A549 (cell line): ENCODE measurements at regions not wholly inside any gene's neighbourhood (a gene's known extent, or its start where the extent isn't known, plus 50 kb on each side); places are given as distances from the start of the nearest gene placed in this dataset.

Experiments
- ATAC-seq, 2 experiments: fragments of 200-7000 bp in 1 of 2; fragments of >200 bp in 1 of 2; cut with Nextera tagmentation in 1 of 2; cut with Tn5 transposase in 1 of 2; 3 replicates each; pipeline versions ENCODE4 v1.8.0 to v1.9.1; 2018 to 2020; ENCODE audit warnings: mild to moderate bottlenecking in 1 of 2, moderate library complexity in 1 of 2
- CTCF ChIA-PET: fragments of 300-600 bp; sonication (Branson Sonifier 250); formaldehyde crosslinking; extraction: SDS; loops from one replicate; lab custom pipeline; 2021; ENCODE audit warnings: antibody characterized with exemption, inconsistent platforms; lab: Yijun Ruan, JAX
- POLR2A ChIA-PET: fragments of 350-600 bp; formaldehyde crosslinking; extraction: SDS; loops from one replicate; lab custom pipeline; 2021; ENCODE audit warnings: antibody characterized with exemption, inconsistent platforms; lab: Yijun Ruan, JAX
- DNase-seq, 2 experiments: peaks; one replicate each; pipeline versions ENCODE4 v3.0.0 to v3.0.0-alpha.2; 2011 to 2016; ENCODE audit warnings: low read depth in 1 of 2, low spot score in 1 of 2
- FAIRE-seq: peaks from 2 replicates; lab custom pipeline; 2011; peaks lifted over from hg19 to GRCh38; lab: Jason Lieb, UNC
- H3K27ac ChIP-seq, 2 experiments: fragments of >200 bp; sonication (Bioruptor Twin); formaldehyde crosslinking; 3 replicates each; pipeline ENCODE4 v1.5.1; 2016 to 2017
- H3K4me1 ChIP-seq: fragments of >200 bp; sonication (Bioruptor Twin); formaldehyde crosslinking; 3 replicates; pipeline ENCODE4 v1.6.1; 2016
- H3K4me2 ChIP-seq: fragments of >200 bp; sonication (Bioruptor Twin); formaldehyde crosslinking; 3 replicates; pipeline ENCODE4 v1.6.1; 2016
- H3K4me3 ChIP-seq: fragments of >200 bp; sonication (Bioruptor Twin); formaldehyde crosslinking; 3 replicates; pipeline ENCODE4 v1.5.1; 2016
- H3K9me3 ChIP-seq: fragments of >200 bp; sonication (Bioruptor Twin); formaldehyde crosslinking; 3 replicates; pipeline ENCODE4 v1.6.1; 2016
- CBX2 ChIP-seq: fragments of 200-600 bp; sonication (generic); IDR thresholded peaks from 2 replicates; pipeline ENCODE4 v1.6.1; 2016; ENCODE audit warnings: low read depth, mild to moderate bottlenecking, borderline replicate concordance
- CHD4 ChIP-seq: fragments of 200-600 bp; sonication (generic); IDR thresholded peaks from 2 replicates; pipeline ENCODE4 v1.6.1; 2016; ENCODE audit warnings: antibody characterized with exemption, mild to moderate bottlenecking, borderline replicate concordance
- EHMT2 ChIP-seq: fragments of 200-600 bp; sonication (generic); IDR thresholded peaks from 2 replicates; pipeline ENCODE4 v1.6.1; 2016; ENCODE audit warnings: antibody characterized with exemption, low read depth, mild to moderate bottlenecking, moderate library complexity
- ESRRA ChIP-seq: fragments of 150-350 bp; IDR thresholded peaks from 2 replicates; pipeline ENCODE4 v1.6.1; 2014; ENCODE audit warnings: mild to moderate bottlenecking, low read length, borderline replicate concordance
- FOSL2 ChIP-seq, 2 experiments: fragments of 450-650 bp in 1 of 2; fragments of >200 bp in 1 of 2; sonication (Bioruptor Twin) in 1 of 2; formaldehyde crosslinking; IDR thresholded peaks; 2 replicates each; pipeline versions ENCODE4 v1.5.0 to v1.6.1; 2016 to 2020; ENCODE audit warnings: mild to moderate bottlenecking in 1 of 2, moderate library complexity in 1 of 2
- GATA3 ChIP-seq: IDR thresholded peaks from 2 replicates; pipeline ENCODE4 v1.6.1; 2012; ENCODE audit warnings: borderline replicate concordance
- HDAC2 ChIP-seq: fragments of 200-600 bp; sonication (generic); IDR thresholded peaks from 2 replicates; pipeline ENCODE4 v1.6.1; 2016
- HEYL ChIP-seq: fragments of 250-450 bp; sonication (Bioruptor Pico); IDR thresholded peaks from 2 replicates; pipeline ENCODE4 v1.8.0; 2021; ENCODE audit warnings: mild to moderate bottlenecking, moderate library complexity
- JUNB ChIP-seq: fragments of >200 bp; sonication (Bioruptor Twin); formaldehyde crosslinking; IDR thresholded peaks from 2 replicates; pipeline ENCODE4 v1.6.1; 2016
- KDM1A ChIP-seq: fragments of 200-600 bp; sonication (generic); IDR thresholded peaks from 2 replicates; pipeline ENCODE4 v1.6.1; 2016; ENCODE audit warnings: low read depth, mild to moderate bottlenecking
- MAFK ChIP-seq: fragments of 450-650 bp; IDR thresholded peaks from 2 replicates; pipeline ENCODE4 v1.6.1; 2014; ENCODE audit not compliant: partially characterized antibody
- MAX ChIP-seq: IDR thresholded peaks from 2 replicates; pipeline ENCODE4 v1.6.1; 2012
- NFE2L2 ChIP-seq: fragments of 150-350 bp; conservative IDR thresholded peaks from 2 replicates; pipeline ENCODE4 v1.6.1; 2014; ENCODE audit warnings: low read length
- POLR2A ChIP-seq: IDR thresholded peaks from 2 replicates; pipeline ENCODE4 v1.6.1; 2012; ENCODE audit warnings: mild to moderate bottlenecking, low read length
- RARB ChIP-seq: fragments of 250-450 bp; sonication (Bioruptor Pico); IDR thresholded peaks from 2 replicates; pipeline ENCODE4 v1.8.0; 2021; ENCODE audit warnings: mild to moderate bottlenecking, moderate library complexity
- RNF2 ChIP-seq: fragments of 200-600 bp; sonication (generic); IDR thresholded peaks from 2 replicates; pipeline ENCODE4 v1.6.1; 2016; ENCODE audit warnings: low read depth, mild to moderate bottlenecking, antibody characterized with exemption, moderate library complexity, borderline replicate concordance
- WGBS: methylation state at CpG from one replicate; pipeline ENCODE4 v1.1.6; 2017; ENCODE audit errors: missing lambda C conversion rate; 5-methylcytosine and 5-hydroxymethylcytosine counted together
- TF ChIP-seq, protein P1 (sequence below): fragments of >200 bp; sonication (Bioruptor Twin); formaldehyde crosslinking; IDR thresholded peaks from 3 replicates; pipeline ENCODE4 v1.5.1; 2016
- TF ChIP-seq, protein P2 (sequence below): fragments of 250-450 bp; sonication (Bioruptor Pico); IDR thresholded peaks from 2 replicates; pipeline ENCODE4 v1.5.0; 2021; ENCODE audit warnings: mild to moderate bottlenecking, moderate library complexity, borderline replicate concordance
- TF ChIP-seq, protein P3 (sequence below): fragments of >200 bp; sonication (Bioruptor Twin); formaldehyde crosslinking; IDR thresholded peaks from 3 replicates; pipeline ENCODE4 v1.6.1; 2016
- TF ChIP-seq, protein P4 (sequence below): fragments of >200 bp; sonication (Bioruptor Twin); formaldehyde crosslinking; IDR thresholded peaks from 2 replicates; pipeline ENCODE4 v1.6.1; 2016
- TF ChIP-seq, protein P5 (sequence below): IDR thresholded peaks from 2 replicates; pipeline ENCODE4 v1.6.1; 2012; ENCODE audit warnings: low read depth, borderline replicate concordance

GRCh38 chr1:166698771-166699170 lies 140.5 kb upstream of the POGK start:
- no peak for FAIRE-seq

DNA sequence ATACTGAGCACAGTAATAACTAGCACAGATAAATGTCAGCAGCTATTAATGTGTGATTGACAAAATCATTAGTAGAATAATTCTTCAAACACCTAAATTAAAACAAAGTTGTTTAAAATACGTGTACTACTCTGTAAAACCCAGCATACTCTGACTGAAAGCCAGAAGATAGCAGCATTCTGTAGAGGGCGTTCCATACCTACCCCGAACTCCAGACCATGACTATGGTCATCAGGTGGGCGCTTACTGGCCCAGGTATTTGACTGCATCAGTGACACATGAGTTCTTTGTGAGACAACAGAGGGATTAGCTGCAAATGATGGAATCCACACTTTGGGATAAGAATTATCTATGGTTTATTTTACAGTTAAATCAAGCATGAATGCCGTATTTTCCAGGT lies 139.7 kb upstream of the POGK start:
- 2% methylated on average over 5 of the region's 5 CpGs for WGBS
- Histone ChIP-seq H3K9me3 (no peaks in the 10 kb centered on the region), H3K4me2 (no peak overlapping the region), H3K4me1 (no peaks in the 10 kb centered on the region), H3K27ac (no peak overlapping the region), H3K4me3 (no peak overlapping the region)
- ATAC-seq = no peak
- no peak for FAIRE-seq
- no peak for TF ChIP-seq GATA3
- TF ChIP-seq EHMT2 = no peak
- TF ChIP-seq FOSL2 (IDR thresholded peaks at IDR 0.05) = no peak
- no peak for TF ChIP-seq FOSL2 (CRISPR knock-in tag; IDR thresholded peaks at IDR 0.05)
- TF ChIP-seq HEYL (CRISPR knock-in tag) = no peak
- ChIA-PET POLR2A (no interaction called here), CTCF (no interaction called here)
- DNase-seq = no peak

More at GRCh38 chr1:166698771-166699170, 140.5 kb upstream of the POGK start:
- WGBS = 34% methylated on average over 4 of the region's 4 CpGs
- ChIA-PET CTCF (no interaction called here), POLR2A (no interaction called here)
- H3K27ac ChIP-seq = no peak overlapping the region
- no peak overlapping the region for H3K4me2 ChIP-seq
- no peak for TF ChIP-seq KDM1A
- no peak for TF ChIP-seq HEYL (CRISPR knock-in tag)
- TF ChIP-seq ESRRA = no peak
- TF ChIP-seq FOSL2 (IDR thresholded peaks at IDR 0.05) = no peak
- TF ChIP-seq FOSL2 (CRISPR knock-in tag; IDR thresholded peaks at IDR 0.05) = no peak
- TF ChIP-seq MAFK = no peak
- no peak for TF ChIP-seq RNF2
- TF ChIP-seq, protein P1, sequence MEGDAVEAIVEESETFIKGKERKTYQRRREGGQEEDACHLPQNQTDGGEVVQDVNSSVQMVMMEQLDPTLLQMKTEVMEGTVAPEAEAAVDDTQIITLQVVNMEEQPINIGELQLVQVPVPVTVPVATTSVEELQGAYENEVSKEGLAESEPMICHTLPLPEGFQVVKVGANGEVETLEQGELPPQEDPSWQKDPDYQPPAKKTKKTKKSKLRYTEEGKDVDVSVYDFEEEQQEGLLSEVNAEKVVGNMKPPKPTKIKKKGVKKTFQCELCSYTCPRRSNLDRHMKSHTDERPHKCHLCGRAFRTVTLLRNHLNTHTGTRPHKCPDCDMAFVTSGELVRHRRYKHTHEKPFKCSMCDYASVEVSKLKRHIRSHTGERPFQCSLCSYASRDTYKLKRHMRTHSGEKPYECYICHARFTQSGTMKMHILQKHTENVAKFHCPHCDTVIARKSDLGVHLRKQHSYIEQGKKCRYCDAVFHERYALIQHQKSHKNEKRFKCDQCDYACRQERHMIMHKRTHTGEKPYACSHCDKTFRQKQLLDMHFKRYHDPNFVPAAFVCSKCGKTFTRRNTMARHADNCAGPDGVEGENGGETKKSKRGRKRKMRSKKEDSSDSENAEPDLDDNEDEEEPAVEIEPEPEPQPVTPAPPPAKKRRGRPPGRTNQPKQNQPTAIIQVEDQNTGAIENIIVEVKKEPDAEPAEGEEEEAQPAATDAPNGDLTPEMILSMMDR = no peak
- TF ChIP-seq CHD4 = no peak
- no peak for ATAC-seq
- H3K4me1 ChIP-seq = no peaks in the 10 kb centered on the region
- DNase-seq = no peak
- H3K4me3 ChIP-seq = no peak overlapping the region
- no peaks in the 10 kb centered on the region for H3K9me3 ChIP-seq

DNA sequence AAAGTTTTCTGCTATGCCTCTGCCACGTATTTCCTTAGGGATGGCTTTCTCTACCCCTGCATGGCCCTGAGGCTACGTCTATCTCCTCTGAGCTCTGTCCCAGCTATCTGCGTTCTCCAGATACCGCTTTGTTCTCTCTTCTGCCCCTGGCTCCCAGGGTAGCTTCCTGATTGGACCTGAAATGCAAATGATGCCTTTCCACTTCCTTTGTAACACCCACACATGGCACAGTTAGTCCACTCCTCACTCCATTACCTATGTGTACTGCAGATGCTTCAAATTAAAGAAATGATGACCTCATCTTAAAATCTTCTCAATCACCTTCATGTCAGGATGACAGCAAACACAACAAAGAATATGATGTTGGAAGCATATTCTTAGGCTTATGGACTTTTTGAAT lies 138.6 kb upstream of the POGK start:
- FAIRE-seq = no peak
- Histone ChIP-seq H3K4me2 (no peak overlapping the region), H3K4me3 (no peak overlapping the region), H3K4me1 (no peaks in the 10 kb centered on the region), H3K27ac (no peak overlapping the region), H3K9me3 (no peaks in the 10 kb centered on the region)
- 25% methylated on average over 4 of the region's 4 CpGs for WGBS
- TF ChIP-seq MAX = no peak
- TF ChIP-seq NFE2L2 = no peak
- TF ChIP-seq MAFK = peak; percentile 70
- no peak for TF ChIP-seq RARB (CRISPR knock-in tag)
- TF ChIP-seq, protein P2, sequence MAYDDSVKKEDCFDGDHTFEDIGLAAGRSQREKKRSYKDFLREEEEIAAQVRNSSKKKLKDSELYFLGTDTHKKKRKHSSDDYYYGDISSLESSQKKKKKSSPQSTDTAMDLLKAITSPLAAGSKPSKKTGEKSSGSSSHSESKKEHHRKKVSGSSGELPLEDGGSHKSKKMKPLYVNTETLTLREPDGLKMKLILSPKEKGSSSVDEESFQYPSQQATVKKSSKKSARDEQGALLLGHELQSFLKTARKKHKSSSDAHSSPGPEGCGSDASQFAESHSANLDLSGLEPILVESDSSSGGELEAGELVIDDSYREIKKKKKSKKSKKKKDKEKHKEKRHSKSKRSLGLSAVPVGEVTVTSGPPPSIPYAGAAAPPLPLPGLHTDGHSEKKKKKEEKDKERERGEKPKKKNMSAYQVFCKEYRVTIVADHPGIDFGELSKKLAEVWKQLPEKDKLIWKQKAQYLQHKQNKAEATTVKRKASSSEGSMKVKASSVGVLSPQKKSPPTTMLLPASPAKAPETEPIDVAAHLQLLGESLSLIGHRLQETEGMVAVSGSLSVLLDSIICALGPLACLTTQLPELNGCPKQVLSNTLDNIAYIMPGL (CRISPR knock-in tag) = no peak
- no peak for DNase-seq
- ChIA-PET CTCF (interaction anchor here (1.5 kb wide), 1 partner anchor 12 kb away, joined by 4 read pairs; no protein-coding TSS in a partner anchor), POLR2A (no interaction called here)
- ATAC-seq = no peak

- Histone ChIP-seq H3K4me3 (no peak overlapping the region), H3K27ac (no peak overlapping the region), H3K4me1 (no peaks in the 10 kb centered on the region), H3K9me3 (no peaks in the 10 kb centered on the region), H3K4me2 (no peak overlapping the region)
- ATAC-seq = no peak
- DNase-seq = no peak
- ChIA-PET POLR2A (no interaction called here), CTCF (interaction anchor here (1.5 kb wide), 1 partner anchor 11 kb away, joined by 4 read pairs; no protein-coding TSS in a partner anchor)
- TF ChIP-seq, protein P1 = no peak
- TF ChIP-seq, protein P3, sequence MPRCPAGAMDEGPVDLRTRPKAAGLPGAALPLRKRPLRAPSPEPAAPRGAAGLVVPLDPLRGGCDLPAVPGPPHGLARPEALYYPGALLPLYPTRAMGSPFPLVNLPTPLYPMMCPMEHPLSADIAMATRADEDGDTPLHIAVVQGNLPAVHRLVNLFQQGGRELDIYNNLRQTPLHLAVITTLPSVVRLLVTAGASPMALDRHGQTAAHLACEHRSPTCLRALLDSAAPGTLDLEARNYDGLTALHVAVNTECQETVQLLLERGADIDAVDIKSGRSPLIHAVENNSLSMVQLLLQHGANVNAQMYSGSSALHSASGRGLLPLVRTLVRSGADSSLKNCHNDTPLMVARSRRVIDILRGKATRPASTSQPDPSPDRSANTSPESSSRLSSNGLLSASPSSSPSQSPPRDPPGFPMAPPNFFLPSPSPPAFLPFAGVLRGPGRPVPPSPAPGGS = no peak
- no peak for TF ChIP-seq EHMT2
- TF ChIP-seq POLR2A = no peak
- no peak for TF ChIP-seq HDAC2
- no peak for TF ChIP-seq ESRRA
- TF ChIP-seq, protein P4, sequence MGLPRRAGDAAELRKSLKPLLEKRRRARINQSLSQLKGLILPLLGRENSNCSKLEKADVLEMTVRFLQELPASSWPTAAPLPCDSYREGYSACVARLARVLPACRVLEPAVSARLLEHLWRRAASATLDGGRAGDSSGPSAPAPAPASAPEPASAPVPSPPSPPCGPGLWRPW = no peak
- TF ChIP-seq, protein P5, sequence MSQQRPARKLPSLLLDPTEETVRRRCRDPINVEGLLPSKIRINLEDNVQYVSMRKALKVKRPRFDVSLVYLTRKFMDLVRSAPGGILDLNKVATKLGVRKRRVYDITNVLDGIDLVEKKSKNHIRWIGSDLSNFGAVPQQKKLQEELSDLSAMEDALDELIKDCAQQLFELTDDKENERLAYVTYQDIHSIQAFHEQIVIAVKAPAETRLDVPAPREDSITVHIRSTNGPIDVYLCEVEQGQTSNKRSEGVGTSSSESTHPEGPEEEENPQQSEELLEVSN = no peak
- TF ChIP-seq CBX2 = no peak
- TF ChIP-seq JUNB = no peak
- WGBS = 5% methylated on average over 1 of the region's 1 CpG
- no peak for FAIRE-seq
These were observed 137.6 kb upstream of the POGK start for GRCh38 chr1:166701603-166702100.
